ENCODE measurements at regions not wholly inside any gene's neighbourhood (a gene's known extent, or its start where the extent isn't known, plus 50 kb on each side); places are given as distances from the start of the nearest gene placed in this dataset.

DNA sequence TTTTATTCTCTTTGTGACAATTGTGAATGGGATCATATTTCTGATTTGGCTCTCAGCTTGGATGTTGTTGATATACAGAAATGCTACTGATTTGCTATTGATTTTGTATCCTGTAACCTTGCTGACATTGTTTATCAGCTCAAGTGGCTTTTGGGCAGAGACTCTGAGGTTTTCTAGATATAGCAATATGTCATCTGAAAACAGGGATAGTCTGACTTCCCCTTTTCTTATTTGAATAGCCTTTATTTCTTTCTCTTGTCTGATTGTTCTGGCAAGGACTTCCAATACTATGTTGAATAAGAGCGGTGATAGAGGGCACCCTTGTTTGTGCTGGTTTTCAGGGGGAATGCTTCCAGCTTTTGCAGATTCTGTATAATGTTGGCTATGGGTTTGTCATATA lies 150.8 kb downstream of the FASLG start:
- TF ChIP-seq CTCF (IDR thresholded peaks at IDR 0.05; ENCODE audit: poor library complexity, severe bottlenecking) (no peak), POLR2AphosphoS5 (IDR thresholded peaks at IDR 0.05) (no peak), RAD21 (conservative IDR thresholded peaks at IDR 0.05) (no peak), SMC3 (conservative IDR thresholded peaks at IDR 0.05; ENCODE audit: poor library complexity) (no peak)
- TF ChIP-seq, protein P1, sequence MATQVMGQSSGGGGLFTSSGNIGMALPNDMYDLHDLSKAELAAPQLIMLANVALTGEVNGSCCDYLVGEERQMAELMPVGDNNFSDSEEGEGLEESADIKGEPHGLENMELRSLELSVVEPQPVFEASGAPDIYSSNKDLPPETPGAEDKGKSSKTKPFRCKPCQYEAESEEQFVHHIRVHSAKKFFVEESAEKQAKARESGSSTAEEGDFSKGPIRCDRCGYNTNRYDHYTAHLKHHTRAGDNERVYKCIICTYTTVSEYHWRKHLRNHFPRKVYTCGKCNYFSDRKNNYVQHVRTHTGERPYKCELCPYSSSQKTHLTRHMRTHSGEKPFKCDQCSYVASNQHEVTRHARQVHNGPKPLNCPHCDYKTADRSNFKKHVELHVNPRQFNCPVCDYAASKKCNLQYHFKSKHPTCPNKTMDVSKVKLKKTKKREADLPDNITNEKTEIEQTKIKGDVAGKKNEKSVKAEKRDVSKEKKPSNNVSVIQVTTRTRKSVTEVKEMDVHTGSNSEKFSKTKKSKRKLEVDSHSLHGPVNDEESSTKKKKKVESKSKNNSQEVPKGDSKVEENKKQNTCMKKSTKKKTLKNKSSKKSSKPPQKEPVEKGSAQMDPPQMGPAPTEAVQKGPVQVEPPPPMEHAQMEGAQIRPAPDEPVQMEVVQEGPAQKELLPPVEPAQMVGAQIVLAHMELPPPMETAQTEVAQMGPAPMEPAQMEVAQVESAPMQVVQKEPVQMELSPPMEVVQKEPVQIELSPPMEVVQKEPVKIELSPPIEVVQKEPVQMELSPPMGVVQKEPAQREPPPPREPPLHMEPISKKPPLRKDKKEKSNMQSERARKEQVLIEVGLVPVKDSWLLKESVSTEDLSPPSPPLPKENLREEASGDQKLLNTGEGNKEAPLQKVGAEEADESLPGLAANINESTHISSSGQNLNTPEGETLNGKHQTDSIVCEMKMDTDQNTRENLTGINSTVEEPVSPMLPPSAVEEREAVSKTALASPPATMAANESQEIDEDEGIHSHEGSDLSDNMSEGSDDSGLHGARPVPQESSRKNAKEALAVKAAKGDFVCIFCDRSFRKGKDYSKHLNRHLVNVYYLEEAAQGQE (IDR thresholded peaks at IDR 0.05; ENCODE audit: borderline replicate concordance), result no peak

Measured in neural cell (in vitro differentiated cells).